ENCODE measurements at regions not wholly inside any gene's neighbourhood (a gene's known extent, or its start where the extent isn't known, plus 50 kb on each side); places are given as distances from the start of the nearest gene placed in this dataset.

DNA sequence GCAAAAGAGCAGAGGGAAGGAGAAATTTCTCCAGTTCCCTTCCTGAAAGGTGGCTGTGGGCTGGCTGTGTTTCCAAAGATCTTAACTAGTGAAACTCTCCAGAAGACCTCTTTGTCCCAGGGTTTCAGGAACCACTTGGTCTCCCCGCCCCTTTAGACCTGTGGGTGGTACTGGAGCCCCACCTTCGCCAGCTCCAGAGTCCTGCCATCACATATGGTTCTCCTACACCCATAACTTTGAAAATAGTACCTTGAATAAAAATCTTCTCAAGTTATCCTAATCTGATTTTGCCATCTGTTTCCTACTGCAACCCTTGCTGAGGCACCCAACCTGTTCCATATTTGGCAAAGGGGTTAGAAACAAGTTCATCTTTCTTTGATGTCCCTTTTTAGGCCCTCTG, 303.9 kb downstream of the SEC16B start:
- no peak for TF ChIP-seq CTCF (IDR thresholded peaks at IDR 0.05; ENCODE audit: insufficient read depth, low read length)
- TF ChIP-seq POLR2AphosphoS5 (IDR thresholded peaks at IDR 0.05; ENCODE audit: low read depth) = no peak
